ENCODE measurements at regions not wholly inside any gene's neighbourhood (a gene's known extent, or its start where the extent isn't known, plus 50 kb on each side); places are given as distances from the start of the nearest gene placed in this dataset.

- TF ChIP-seq POLR2A (IDR thresholded peaks at IDR 0.05) (no peak), CTCF (IDR thresholded peaks at IDR 0.05) (no peak), EP300 (IDR thresholded peaks at IDR 0.05) (no peak), POLR2AphosphoS5 (IDR thresholded peaks at IDR 0.05) (no peak)
Measured at GRCh38 chr15:59918994-59919951, 84.8 kb upstream of the FOXB1 start.
